ENCODE measurements at regions not wholly inside any gene's neighbourhood (a gene's known extent, or its start where the extent isn't known, plus 50 kb on each side); places are given as distances from the start of the nearest gene placed in this dataset.

GRCh38 chr2:2795438-2796091 lies 464.5 kb upstream of the MYT1L start:
- no peak for TF ChIP-seq CTCF (IDR thresholded peaks at IDR 0.05; ENCODE audit: low read length)
- no peak for TF ChIP-seq EZH2 (IDR thresholded peaks at IDR 0.05; ENCODE audit: borderline replicate concordance, low read length)
